ENCODE measurements at regions not wholly inside any gene's neighbourhood (a gene's known extent, or its start where the extent isn't known, plus 50 kb on each side); places are given as distances from the start of the nearest gene placed in this dataset.
A peak's percentile ranks its signal among the peaks of the same experiment; 100 is the strongest.

GRCh38 chr15:61534986-61535385 is 305.9 kb upstream of the RORA start:
- TF ChIP-seq CTCF (IDR thresholded peaks at IDR 0.05; ENCODE audit: low read depth, low read length), result no peak
- Histone ChIP-seq H3K9me3 (no peaks in the 10 kb centered on the region), H3K36me3 (no peaks in the 10 kb centered on the region), H3K4me1 (no peaks in the 10 kb centered on the region), H3K27me3 (no peaks in the 10 kb centered on the region), H3K4me3 (ENCODE audit: low read depth, low read length) (no peak overlapping the region)
- DNase-seq, result no peak

- no peak overlapping the region for H3K4me3 ChIP-seq (ENCODE audit: low read depth, low read length)
- TF ChIP-seq CTCF (IDR thresholded peaks at IDR 0.05; ENCODE audit: low read depth, low read length), result peak; percentile 47; the same call in 1 of the 2 replicates
- H3K9me3 ChIP-seq, result no peaks in the 10 kb centered on the region
- no peaks in the 10 kb centered on the region for H3K36me3 ChIP-seq
- H3K27me3 ChIP-seq, result no peaks in the 10 kb centered on the region
- no peaks in the 10 kb centered on the region for H3K4me1 ChIP-seq
- peak; percentile 36 for DNase-seq
Observed at GRCh38 chr15:61530769-61531168, 301.7 kb upstream of the RORA start.

GRCh38 chr15:61528581-61528910 is 299.4 kb upstream of the RORA start:
- Histone ChIP-seq H3K4me1 (no peaks in the 10 kb centered on the region), H3K36me3 (no peaks in the 10 kb centered on the region), H3K27me3 (no peaks in the 10 kb centered on the region), H3K4me3 (ENCODE audit: low read depth, low read length) (no peak overlapping the region), H3K9me3 (no peaks in the 10 kb centered on the region)
- no peak for TF ChIP-seq CTCF (IDR thresholded peaks at IDR 0.05; ENCODE audit: low read depth, low read length)
- no peak for DNase-seq

- peak; percentile 31 for DNase-seq
- H3K36me3 ChIP-seq, result no peaks in the 10 kb centered on the region
- H3K4me1 ChIP-seq, result no peaks in the 10 kb centered on the region
- TF ChIP-seq CTCF (IDR thresholded peaks at IDR 0.05; ENCODE audit: low read depth, low read length), result no peak; the same call in 1 of the 2 replicates
- no peak overlapping the region for H3K4me3 ChIP-seq (ENCODE audit: low read depth, low read length)
- H3K27me3 ChIP-seq, result no peaks in the 10 kb centered on the region
- no peaks in the 10 kb centered on the region for H3K9me3 ChIP-seq
Observed at GRCh38 chr15:61527836-61528580, 298.9 kb upstream of the RORA start.

GRCh38 chr15:61524545-61524944 is 295.4 kb upstream of the RORA start:
- DNase-seq, result no peak
- no peaks in the 10 kb centered on the region for H3K4me1 ChIP-seq
- no peak for TF ChIP-seq CTCF (IDR thresholded peaks at IDR 0.05; ENCODE audit: low read depth, low read length)
- no peaks in the 10 kb centered on the region for H3K9me3 ChIP-seq
- no peak overlapping the region for H3K4me3 ChIP-seq (ENCODE audit: low read depth, low read length)
- no peaks in the 10 kb centered on the region for H3K36me3 ChIP-seq
- H3K27me3 ChIP-seq, result no peaks in the 10 kb centered on the region

GRCh38 chr15:61524086-61524485 is 295.0 kb upstream of the RORA start:
- no peaks in the 10 kb centered on the region for H3K4me1 ChIP-seq
- no peaks in the 10 kb centered on the region for H3K36me3 ChIP-seq
- no peak for DNase-seq
- no peak overlapping the region for H3K4me3 ChIP-seq (ENCODE audit: low read depth, low read length)
- H3K27me3 ChIP-seq, result no peaks in the 10 kb centered on the region
- TF ChIP-seq CTCF (IDR thresholded peaks at IDR 0.05; ENCODE audit: low read depth, low read length), result no peak
- H3K9me3 ChIP-seq, result no peaks in the 10 kb centered on the region

All from BE2C (cell line).